ENCODE measurements at regions not wholly inside any gene's neighbourhood (a gene's known extent, or its start where the extent isn't known, plus 50 kb on each side); places are given as distances from the start of the nearest gene placed in this dataset.

DNA sequence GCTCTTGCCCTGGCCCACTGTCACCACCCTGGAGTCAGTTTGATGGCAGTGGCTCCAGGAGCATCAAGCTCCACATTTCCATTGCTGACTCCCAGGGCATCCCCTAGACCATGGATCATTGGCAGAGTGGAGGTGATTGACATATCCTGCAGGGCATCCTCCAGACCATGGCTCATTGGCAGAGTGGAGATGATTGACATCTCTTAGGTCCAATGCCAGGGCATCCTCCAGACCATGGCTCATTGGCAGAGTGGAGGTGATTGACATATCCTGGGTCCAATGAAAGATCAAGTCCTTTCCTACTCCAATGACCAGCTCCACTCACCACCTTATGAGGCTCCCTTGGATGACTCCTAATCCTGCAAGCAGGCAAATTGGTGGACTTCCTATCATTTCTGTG is 174.3 kb upstream of the NLRP1 start:
- FAIRE-seq (no peak), DNase-seq (ENCODE audit: low read depth, low spot score) (no peak)
- TF ChIP-seq EZH2 (IDR thresholded peaks at IDR 0.05; ENCODE audit: low read length): no peak
- TF ChIP-seq, protein P1, sequence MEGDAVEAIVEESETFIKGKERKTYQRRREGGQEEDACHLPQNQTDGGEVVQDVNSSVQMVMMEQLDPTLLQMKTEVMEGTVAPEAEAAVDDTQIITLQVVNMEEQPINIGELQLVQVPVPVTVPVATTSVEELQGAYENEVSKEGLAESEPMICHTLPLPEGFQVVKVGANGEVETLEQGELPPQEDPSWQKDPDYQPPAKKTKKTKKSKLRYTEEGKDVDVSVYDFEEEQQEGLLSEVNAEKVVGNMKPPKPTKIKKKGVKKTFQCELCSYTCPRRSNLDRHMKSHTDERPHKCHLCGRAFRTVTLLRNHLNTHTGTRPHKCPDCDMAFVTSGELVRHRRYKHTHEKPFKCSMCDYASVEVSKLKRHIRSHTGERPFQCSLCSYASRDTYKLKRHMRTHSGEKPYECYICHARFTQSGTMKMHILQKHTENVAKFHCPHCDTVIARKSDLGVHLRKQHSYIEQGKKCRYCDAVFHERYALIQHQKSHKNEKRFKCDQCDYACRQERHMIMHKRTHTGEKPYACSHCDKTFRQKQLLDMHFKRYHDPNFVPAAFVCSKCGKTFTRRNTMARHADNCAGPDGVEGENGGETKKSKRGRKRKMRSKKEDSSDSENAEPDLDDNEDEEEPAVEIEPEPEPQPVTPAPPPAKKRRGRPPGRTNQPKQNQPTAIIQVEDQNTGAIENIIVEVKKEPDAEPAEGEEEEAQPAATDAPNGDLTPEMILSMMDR (optimal IDR thresholded peaks at IDR 0.05 in 1 of 3, IDR thresholded peaks at IDR 0.05 in 1 of 3, conservative IDR thresholded peaks at IDR 0.05 in 1 of 3; ENCODE audit: extremely low read depth in 1 of 3, insufficient read depth in 2 of 3, low read length in 3 of 3): no peak

DNA sequence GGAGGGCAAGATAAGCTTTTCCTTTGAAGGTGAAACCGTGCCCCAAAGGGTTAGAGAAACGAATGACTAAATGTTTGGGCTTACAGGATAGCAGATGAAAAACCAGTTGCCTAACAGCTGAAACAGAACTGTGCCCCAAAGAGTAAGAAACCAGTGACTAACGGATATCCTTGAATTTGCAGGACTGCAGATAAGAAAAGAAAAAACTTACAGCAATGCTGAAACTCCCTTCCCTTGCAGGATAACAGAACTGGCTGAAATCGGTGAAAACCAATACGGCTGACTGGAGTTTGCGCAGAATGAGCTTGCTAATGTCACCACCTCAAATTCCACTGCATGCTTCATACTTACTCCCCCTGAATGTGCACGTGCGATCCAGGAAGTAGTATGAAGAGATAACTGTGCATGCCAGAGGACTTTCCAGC is 175.2 kb upstream of the NLRP1 start:
- no peaks in the 10 kb centered on the region for H3K36me3 ChIP-seq (ENCODE audit: control insufficient read depth in 2 of 2, extremely low read depth in 1 of 2, insufficient read depth in 2 of 2, low read length in 2 of 2)
- no peaks in the 10 kb centered on the region for H3K79me2 ChIP-seq (ENCODE audit: control insufficient read depth, insufficient read depth, low read length)
- no peak overlapping the region for H3K27ac ChIP-seq (ENCODE audit: control insufficient read depth, insufficient read depth, low read length)
- no peaks in the 10 kb centered on the region for H3K9me1 ChIP-seq (ENCODE audit: control insufficient read depth, extremely low read depth, insufficient read depth, low read length)
- TF ChIP-seq EZH2 (IDR thresholded peaks at IDR 0.05; ENCODE audit: low read length): no peak
- TF ChIP-seq, protein P1 (optimal IDR thresholded peaks at IDR 0.05 in 1 of 3, IDR thresholded peaks at IDR 0.05 in 1 of 3, conservative IDR thresholded peaks at IDR 0.05 in 1 of 3; ENCODE audit: extremely low read depth in 1 of 3, insufficient read depth in 2 of 3, low read length in 3 of 3): no peak
- H3K9me3 ChIP-seq (ENCODE audit: control insufficient read depth, low read depth, low read length): no peaks in the 10 kb centered on the region
- no peak overlapping the region for H3K4me3 ChIP-seq (ENCODE audit: control insufficient read depth in 2 of 3, extremely low read depth in 1 of 3, insufficient read depth in 2 of 3, low read depth in 1 of 3, low read length in 3 of 3)
- peak overlapping the region; percentile 1 for H3K4me2 ChIP-seq (ENCODE audit: control insufficient read depth, extremely low read depth, insufficient read depth, low read depth, low read length)
- no peak overlapping the region for H3K9ac ChIP-seq (ENCODE audit: control insufficient read depth, extremely low read depth, insufficient read depth, low read length)
- H3K4me1 ChIP-seq (ENCODE audit: control insufficient read depth, extremely low read depth, insufficient read depth, low read length): peaks cover 7% of the 10 kb centered on the region
- no peak overlapping the region for H2AFZ ChIP-seq (ENCODE audit: control insufficient read depth, low read length)
- FAIRE-seq (peak; percentile 68), DNase-seq (ENCODE audit: low read depth, low spot score) (no peak)
- dilution Hi-C loops (cut with MboI; ENCODE audit: extremely low pct_ligation_motif_present, low sequenced_read_pairs): no loop called here
- no peaks in the 10 kb centered on the region for H4K20me1 ChIP-seq (ENCODE audit: control insufficient read depth, extremely low read depth, insufficient read depth, low read length)
- H3K27me3 ChIP-seq (ENCODE audit: control insufficient read depth, extremely low read depth, insufficient read depth, low read length): peaks cover 44% of the 10 kb centered on the region

More for the DNA sequence above, 174.3 kb upstream of the NLRP1 start:
- Histone ChIP-seq H3K4me2 (ENCODE audit: control insufficient read depth, extremely low read depth, insufficient read depth, low read depth, low read length) (no peak overlapping the region), H3K79me2 (ENCODE audit: control insufficient read depth, insufficient read depth, low read length) (no peaks in the 10 kb centered on the region), H3K4me1 (ENCODE audit: control insufficient read depth, extremely low read depth, insufficient read depth, low read length) (peaks cover 7% of the 10 kb centered on the region), H3K27ac (ENCODE audit: control insufficient read depth, insufficient read depth, low read length) (no peak overlapping the region), H3K4me3 (ENCODE audit: control insufficient read depth in 2 of 3, extremely low read depth in 1 of 3, insufficient read depth in 2 of 3, low read depth in 1 of 3, low read length in 3 of 3) (no peak overlapping the region), H3K9ac (ENCODE audit: control insufficient read depth, extremely low read depth, insufficient read depth, low read length) (no peak overlapping the region), H3K27me3 (ENCODE audit: control insufficient read depth, extremely low read depth, insufficient read depth, low read length) (peaks cover 35% of the 10 kb centered on the region), H3K9me3 (ENCODE audit: control insufficient read depth, low read depth, low read length) (no peaks in the 10 kb centered on the region), H4K20me1 (ENCODE audit: control insufficient read depth, extremely low read depth, insufficient read depth, low read length) (no peaks in the 10 kb centered on the region), H3K9me1 (ENCODE audit: control insufficient read depth, extremely low read depth, insufficient read depth, low read length) (no peaks in the 10 kb centered on the region), H3K36me3 (ENCODE audit: control insufficient read depth in 2 of 2, extremely low read depth in 1 of 2, insufficient read depth in 2 of 2, low read length in 2 of 2) (no peaks in the 10 kb centered on the region), H2AFZ (ENCODE audit: control insufficient read depth, low read length) (no peak overlapping the region)
- dilution Hi-C loops (cut with MboI; ENCODE audit: extremely low pct_ligation_motif_present, low sequenced_read_pairs): no loop called here

All from keratinocyte (primary cell).